H1 (cell line): ENCODE measurements at regions not wholly inside any gene's neighbourhood (a gene's known extent, or its start where the extent isn't known, plus 50 kb on each side); places are given as distances from the start of the nearest gene placed in this dataset.

Experiments used
- CTCF ChIA-PET: fragments of 300-600 bp; sonication (Branson Sonifier 250); formaldehyde crosslinking; loops from one replicate; lab custom pipeline; 2021; ENCODE audit not compliant: partially characterized antibody; lab: Charles Lee
- POLR2A ChIA-PET: fragments of 300-600 bp; sonication (Branson Sonifier 250); formaldehyde crosslinking; loops from one replicate; lab custom pipeline; 2021; ENCODE audit warnings: inconsistent platforms; ENCODE audit not compliant: partially characterized antibody; lab: Charles Lee
- DNase-seq, 2 experiments: peaks; one replicate each; pipeline versions ENCODE4 v3.0.0 to v3.0.0-alpha.2; 2010 to 2022; ENCODE audit warnings: low spot score in 2 of 2, low read depth in 1 of 2, mixed read lengths in 1 of 2
- FAIRE-seq: peaks from 2 replicates; lab custom pipeline; 2011; peaks lifted over from hg19 to GRCh38; lab: Jason Lieb, UNC
- H2AFZ ChIP-seq: 2 replicates; pipeline ENCODE4 v1.8.1; 2012; ENCODE audit warnings: low read length, inconsistent platforms
- H2AK5ac ChIP-seq: 2 replicates; pipeline ENCODE4 v1.6.1; 2013; ENCODE audit warnings: low read depth, low read length
- H2BK120ac ChIP-seq: replicated peaks from 2 replicates; pipeline ENCODE3; 2013; ENCODE audit warnings: low read depth, low read length, inconsistent platforms
- H2BK12ac ChIP-seq: 2 replicates; pipeline ENCODE4 v1.6.1; 2013; ENCODE audit warnings: low read depth, low read length
- H2BK15ac ChIP-seq: 2 replicates; pipeline ENCODE4 v1.6.1; 2013; ENCODE audit warnings: low read length
- H2BK20ac ChIP-seq: 2 replicates; pipeline ENCODE4 v1.6.1; 2013; ENCODE audit warnings: low read length
- H2BK5ac ChIP-seq: 2 replicates; pipeline ENCODE4 v1.6.1; 2013; ENCODE audit warnings: low read depth, low read length
- H3K14ac ChIP-seq: 2 replicates; pipeline ENCODE4 v1.6.1; 2013; ENCODE audit warnings: inconsistent platforms; ENCODE audit not compliant: insufficient read length
- H3K18ac ChIP-seq: 2 replicates; pipeline ENCODE4 v1.6.1; 2013; ENCODE audit warnings: low read length; ENCODE audit errors: extremely low read depth
- H3K23ac ChIP-seq: 2 replicates; pipeline ENCODE4 v1.6.1; 2013; ENCODE audit warnings: inconsistent platforms; ENCODE audit not compliant: insufficient read length
- H3K23me2 ChIP-seq: 2 replicates; pipeline ENCODE4 v1.6.1; 2013; ENCODE audit warnings: low read depth, low read length
- H3K27ac ChIP-seq: 2 replicates; pipeline ENCODE4 v1.6.1; 2011; ENCODE audit warnings: low read depth, low read length, inconsistent platforms
- H3K27me3 ChIP-seq, 4 experiments: replicated peaks in 1 of 4; 1 replicate in 1 of 4; 2 replicates in 3 of 4; pipeline versions ENCODE4 v1.6.1 to v1.8.1; 2011 to 2013; ENCODE audit warnings: low read length in 3 of 4, mild to moderate bottlenecking in 3 of 4, inconsistent platforms in 2 of 4, mixed read lengths in 2 of 4, moderate library complexity in 1 of 4; ENCODE audit not compliant: control insufficient read depth in 3 of 4, insufficient read depth in 3 of 4; ENCODE audit errors: extremely low read depth in 1 of 4
- H3K36me3 ChIP-seq, 4 experiments: 2 replicates each; pipeline versions ENCODE4 v1.6.1 to v1.8.1; 2011 to 2013; ENCODE audit warnings: mild to moderate bottlenecking in 4 of 4, low read length in 3 of 4, moderate library complexity in 2 of 4, control low read depth in 1 of 4, inconsistent platforms in 1 of 4; ENCODE audit not compliant: insufficient read depth in 4 of 4, control insufficient read depth in 2 of 4
- H3K4ac ChIP-seq: replicated peaks from 2 replicates; pipeline ENCODE3; 2013; ENCODE audit warnings: low read length, low read depth, mixed read lengths, inconsistent platforms; ENCODE audit not compliant: insufficient read length
- H3K4me1 ChIP-seq, 4 experiments: replicated peaks in 1 of 4; 1 replicate in 1 of 4; 2 replicates in 3 of 4; pipeline versions ENCODE4 v1.6.1 to v1.8.1; 2011 to 2013; ENCODE audit warnings: low read length in 3 of 4, inconsistent platforms in 2 of 4, mixed read lengths in 1 of 4; ENCODE audit not compliant: insufficient read depth in 4 of 4, control insufficient read depth in 3 of 4
- H3K4me2 ChIP-seq, 2 experiments: 2 replicates each; pipeline versions ENCODE4 v1.6.1 to v1.8.1; 2011 to 2013; ENCODE audit warnings: low read depth in 2 of 2, low read length in 2 of 2, control low read depth in 1 of 2, inconsistent platforms in 1 of 2, mild to moderate bottlenecking in 1 of 2; ENCODE audit not compliant: insufficient read depth in 1 of 2
- H3K4me3 ChIP-seq, 4 experiments: fragments of 200-600, 300-600 bp in 1 of 4; sonication (generic), shearing (Covaris generic), sonication (Bioruptor Twin) in 1 of 4; 2 replicates each; pipeline versions ENCODE4 v1.5.1 to v1.8.1; 2011 to 2016; ENCODE audit warnings: low read length in 4 of 4, low read depth in 3 of 4, control low read depth in 2 of 4, inconsistent platforms in 2 of 4, mild to moderate bottlenecking in 2 of 4, mixed read lengths in 1 of 4, moderate library complexity in 1 of 4; ENCODE audit not compliant: insufficient read depth in 2 of 4; ENCODE audit errors: extremely low read depth in 1 of 4
- H3K56ac ChIP-seq: replicated peaks from 2 replicates; pipeline ENCODE3; 2013; ENCODE audit warnings: low read depth, mild to moderate bottlenecking, mixed read lengths, low read length, inconsistent platforms; ENCODE audit not compliant: insufficient read length
- H3K79me1 ChIP-seq: 2 replicates; pipeline ENCODE4 v1.6.1; 2013; ENCODE audit warnings: low read depth, low read length, control low read depth
- H3K79me2 ChIP-seq, 2 experiments: 2 replicates each; pipeline versions ENCODE4 v1.6.1 to v1.8.1; 2012 to 2013; ENCODE audit warnings: low read length in 2 of 2, mild to moderate bottlenecking in 2 of 2, inconsistent platforms in 1 of 2; ENCODE audit not compliant: insufficient read depth in 2 of 2, control insufficient read depth in 1 of 2
- H3K9ac ChIP-seq, 4 experiments: replicated peaks in 1 of 4; 1 replicate in 1 of 4; 2 replicates in 3 of 4; pipeline versions ENCODE4 v1.6.1 to v1.8.1; 2011 to 2013; ENCODE audit warnings: low read depth in 3 of 4, low read length in 3 of 4, control low read depth in 2 of 4, mild to moderate bottlenecking in 2 of 4, moderate library complexity in 2 of 4, inconsistent platforms in 1 of 4; ENCODE audit errors: extremely low read depth in 1 of 4
- H3K9me3 ChIP-seq, 2 experiments: 2 replicates each; pipeline versions ENCODE4 v1.6.1 to v1.8.1; 2012 to 2013; ENCODE audit warnings: mild to moderate bottlenecking in 2 of 2, moderate library complexity in 2 of 2, control low read depth in 1 of 2, inconsistent platforms in 1 of 2, low read depth in 1 of 2, low read length in 1 of 2, mixed read lengths in 1 of 2; ENCODE audit not compliant: insufficient read depth in 2 of 2
- H4K20me1 ChIP-seq, 2 experiments: replicated peaks in 1 of 2; 2 replicates each; pipeline versions ENCODE3 to v1.8.1; 2011 to 2013; ENCODE audit warnings: inconsistent platforms in 2 of 2, low read length in 2 of 2, mild to moderate bottlenecking in 1 of 2; ENCODE audit not compliant: insufficient read depth in 2 of 2, control insufficient read depth in 1 of 2
- H4K5ac ChIP-seq: 2 replicates; pipeline ENCODE4 v1.6.1; 2013; ENCODE audit warnings: low read length, low read depth, mixed read lengths, inconsistent platforms; ENCODE audit not compliant: insufficient read length
- H4K8ac ChIP-seq: 2 replicates; pipeline ENCODE4 v1.8.0; 2013; ENCODE audit warnings: mild to moderate bottlenecking, moderate library complexity, low read length, inconsistent platforms; ENCODE audit not compliant: insufficient read depth; ENCODE audit errors: extremely low read depth
- H4K91ac ChIP-seq: replicated peaks from 2 replicates; pipeline ENCODE3; 2013; ENCODE audit warnings: low read length, mixed read lengths, inconsistent platforms; ENCODE audit not compliant: insufficient read length
- CREB1 ChIP-seq: IDR thresholded peaks from 2 replicates; pipeline ENCODE4 v1.6.1; 2012; ENCODE audit warnings: inconsistent platforms
- EZH2 ChIP-seq: fragments of 200-600 bp; sonication (generic); IDR thresholded peaks from 2 replicates; pipeline ENCODE4 v1.7.1; 2012; ENCODE audit warnings: low read depth, mild to moderate bottlenecking, moderate library complexity, low read length, inconsistent platforms; ENCODE audit not compliant: severe bottlenecking
- GABPA ChIP-seq: IDR thresholded peaks from 2 replicates; pipeline ENCODE4 v1.6.1; 2011; ENCODE audit warnings: mild to moderate bottlenecking, low read length, moderate library complexity, borderline replicate concordance; ENCODE audit not compliant: insufficient read depth
- SP1 ChIP-seq: IDR thresholded peaks from 2 replicates; pipeline ENCODE4 v1.6.1; 2011; ENCODE audit warnings: low read depth, low read length
- TBP ChIP-seq: IDR thresholded peaks from 2 replicates; pipeline ENCODE4 v1.6.1; 2011; ENCODE audit warnings: low read depth, low read length, improper control_type of control experiment
- WGBS, 2 experiments: shearing (Covaris generic) in 1 of 2; methylation state at CpG; one replicate each; pipeline versions ENCODE4 v1.1.6 to v1.1.7; 2013 to 2015; ENCODE audit warnings: low lambda C conversion rate in 2 of 2, mixed read lengths in 2 of 2, inconsistent platforms in 1 of 2, low coverage in 1 of 2, missing lambda C conversion rate in 1 of 2; ENCODE audit not compliant: insufficient replicate concordance in 2 of 2, insufficient coverage in 1 of 2, insufficient read length in 1 of 2; ENCODE audit errors: extremely low coverage in 1 of 2, missing lambda C conversion rate in 1 of 2; 5-methylcytosine and 5-hydroxymethylcytosine counted together

DNA sequence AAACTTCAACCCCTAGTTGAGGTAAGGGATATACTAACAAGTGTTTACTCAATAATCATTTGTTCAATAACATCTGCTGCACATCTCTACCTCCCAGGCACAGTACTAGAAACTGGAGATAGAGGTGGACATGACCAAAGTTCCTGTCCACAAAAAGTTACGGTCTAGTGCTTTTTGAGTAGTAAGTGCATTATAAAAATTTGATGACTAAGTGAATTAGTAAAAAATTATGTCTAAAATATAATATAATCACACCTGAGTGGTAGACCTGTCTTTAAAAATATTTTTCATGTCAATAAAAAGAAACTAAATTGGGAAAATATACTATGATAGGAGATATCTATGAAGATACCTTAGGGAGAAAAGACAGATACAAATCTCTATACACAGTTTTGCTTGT lies 121.5 kb upstream of the FHIT start:
- Histone ChIP-seq H2BK15ac (no peak overlapping the region), H2AK5ac (no peak overlapping the region), H3K14ac (no peak overlapping the region), H3K79me1 (no peaks in the 10 kb centered on the region), H3K18ac (no peak overlapping the region), H4K5ac (no peak overlapping the region), H2AFZ (no peak overlapping the region), H3K4me2 (no peak overlapping the region), H3K23ac (no peak overlapping the region), H3K9me3 (no peaks in the 10 kb centered on the region), H4K91ac (no peak overlapping the region), H2BK120ac (no peak overlapping the region), H2BK5ac (no peak overlapping the region), H3K27ac (no peak overlapping the region), H3K36me3 (no peaks in the 10 kb centered on the region), H2BK12ac (no peak overlapping the region), H3K4ac (no peak overlapping the region), H3K23me2 (no peaks in the 10 kb centered on the region), H4K8ac (no peak overlapping the region), H3K4me1 (no peaks in the 10 kb centered on the region), H3K27me3 (no peaks in the 10 kb centered on the region), H2BK20ac (no peak overlapping the region), H3K56ac (no peak overlapping the region), H4K20me1 (no peaks in the 10 kb centered on the region), H3K79me2 (no peaks in the 10 kb centered on the region), H3K4me3 (no peak overlapping the region), H3K9ac (no peak overlapping the region)
- ChIA-PET CTCF (interaction anchor here (0.7 to 3.8 kb wide), 3 partner anchors 9 to 350 kb away, joined by 3 to 28 read pairs (median 15); no protein-coding TSS in a partner anchor), POLR2A (no interaction called here)
- FAIRE-seq (no peak), DNase-seq (no peak)
- WGBS, 2 experiments = 95% methylated on average over 1 of the region's 1 CpG; no CpG with 5 or more reads in 1 of the 2 experiments
- TF ChIP-seq CREB1 (no peak), SP1 (no peak), GABPA (no peak), EZH2 (no peak), TBP (no peak)
